Endothelial cell (in vitro differentiated cells): ENCODE measurements at regions not wholly inside any gene's neighbourhood (a gene's known extent, or its start where the extent isn't known, plus 50 kb on each side); places are given as distances from the start of the nearest gene placed in this dataset.
A peak's percentile ranks its signal among the peaks of the same experiment; 100 is the strongest.

Experiments
- DNase-seq: peaks from one replicate; pipeline ENCODE4 v3.0.0; 2021; ENCODE audit warnings: low spot score
- H3K27ac Mint-ChIP-seq: one replicate; pipeline ENCODE4 v1.8.0; 2021; ENCODE audit warnings: mixed read lengths, inconsistent platforms; ENCODE audit not compliant: unreplicated experiment
- H3K27me3 Mint-ChIP-seq: one replicate; pipeline ENCODE4 v1.8.0; 2021; ENCODE audit warnings: mild to moderate bottlenecking, moderate library complexity, mixed read lengths, inconsistent platforms; ENCODE audit not compliant: unreplicated experiment
- H3K36me3 Mint-ChIP-seq: one replicate; pipeline ENCODE4 v1.8.0; 2021; ENCODE audit warnings: mild to moderate bottlenecking, low read depth, mixed read lengths, inconsistent platforms; ENCODE audit not compliant: unreplicated experiment
- H3K4me1 Mint-ChIP-seq: one replicate; pipeline ENCODE4 v1.8.0; 2021; ENCODE audit warnings: mild to moderate bottlenecking, mixed read lengths, inconsistent platforms; ENCODE audit not compliant: unreplicated experiment
- H3K4me3 Mint-ChIP-seq: one replicate; pipeline ENCODE4 v1.8.0; 2021; ENCODE audit warnings: mild to moderate bottlenecking, mixed read lengths, inconsistent platforms; ENCODE audit not compliant: unreplicated experiment
- H3K9me3 Mint-ChIP-seq: one replicate; pipeline ENCODE4 v1.8.0; 2021; ENCODE audit warnings: mixed read lengths, inconsistent platforms; ENCODE audit not compliant: unreplicated experiment
- TF ChIP-seq, protein P1 (sequence below): fragments of 200-600 bp; sonication (generic); IDR thresholded peaks from one replicate; pipeline ENCODE4 v1.5.0; 2021; ENCODE audit warnings: antibody characterized with exemption; ENCODE audit not compliant: unreplicated experiment

DNA sequence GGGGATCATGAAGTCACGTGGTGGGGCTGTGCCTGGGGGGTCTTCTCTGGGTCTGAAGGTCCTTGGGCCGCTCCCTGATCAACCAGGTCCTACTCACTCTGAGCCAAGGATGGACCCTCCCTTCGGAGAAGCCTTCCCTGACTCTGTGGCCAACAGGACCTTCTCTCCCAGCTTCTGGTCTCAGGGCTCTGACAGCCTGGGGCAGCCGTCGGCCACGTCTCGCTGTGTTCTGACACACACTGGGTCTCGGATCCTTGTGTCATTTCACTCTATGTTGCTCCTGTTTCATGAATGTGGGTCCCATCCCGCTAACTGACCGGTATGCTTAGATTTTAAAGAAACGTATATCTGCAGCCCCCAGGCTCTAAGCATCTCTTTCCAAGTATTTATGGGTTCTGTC, 256.1 kb downstream of the ENGASE start:
- TF ChIP-seq, protein P1, sequence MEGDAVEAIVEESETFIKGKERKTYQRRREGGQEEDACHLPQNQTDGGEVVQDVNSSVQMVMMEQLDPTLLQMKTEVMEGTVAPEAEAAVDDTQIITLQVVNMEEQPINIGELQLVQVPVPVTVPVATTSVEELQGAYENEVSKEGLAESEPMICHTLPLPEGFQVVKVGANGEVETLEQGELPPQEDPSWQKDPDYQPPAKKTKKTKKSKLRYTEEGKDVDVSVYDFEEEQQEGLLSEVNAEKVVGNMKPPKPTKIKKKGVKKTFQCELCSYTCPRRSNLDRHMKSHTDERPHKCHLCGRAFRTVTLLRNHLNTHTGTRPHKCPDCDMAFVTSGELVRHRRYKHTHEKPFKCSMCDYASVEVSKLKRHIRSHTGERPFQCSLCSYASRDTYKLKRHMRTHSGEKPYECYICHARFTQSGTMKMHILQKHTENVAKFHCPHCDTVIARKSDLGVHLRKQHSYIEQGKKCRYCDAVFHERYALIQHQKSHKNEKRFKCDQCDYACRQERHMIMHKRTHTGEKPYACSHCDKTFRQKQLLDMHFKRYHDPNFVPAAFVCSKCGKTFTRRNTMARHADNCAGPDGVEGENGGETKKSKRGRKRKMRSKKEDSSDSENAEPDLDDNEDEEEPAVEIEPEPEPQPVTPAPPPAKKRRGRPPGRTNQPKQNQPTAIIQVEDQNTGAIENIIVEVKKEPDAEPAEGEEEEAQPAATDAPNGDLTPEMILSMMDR: no peak
- no peak for DNase-seq
- Mint-ChIP-seq H3K27ac (peak overlapping the region; percentile 22), H3K4me1 (peaks cover 10% of the 10 kb centered on the region), H3K27me3 (peaks cover 15% of the 10 kb centered on the region), H3K4me3 (no peak overlapping the region), H3K9me3 (no peaks in the 10 kb centered on the region), H3K36me3 (no peaks in the 10 kb centered on the region)

DNA sequence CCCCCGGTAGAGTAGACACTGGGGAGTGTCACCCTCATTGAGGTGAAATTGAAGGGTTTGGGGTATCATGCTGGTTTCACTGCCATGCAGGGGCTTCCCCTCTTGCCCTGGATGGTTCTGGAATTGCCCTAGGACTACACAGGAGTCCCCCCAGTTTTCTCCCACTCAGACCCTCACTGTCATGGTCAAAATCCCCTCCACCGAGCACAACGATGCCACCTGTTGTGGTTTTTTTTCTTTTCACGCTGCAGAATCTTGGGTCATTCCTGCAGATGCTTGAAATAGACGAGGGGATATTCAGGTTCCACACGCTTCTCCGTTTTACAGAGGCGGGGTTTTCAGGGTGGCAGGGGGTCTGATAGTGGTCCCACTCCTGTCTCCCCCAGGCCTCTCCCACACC, 255.6 kb downstream of the ENGASE start:
- no peaks in the 10 kb centered on the region for H3K36me3 Mint-ChIP-seq
- no peak overlapping the region for H3K27ac Mint-ChIP-seq
- no peaks in the 10 kb centered on the region for H3K9me3 Mint-ChIP-seq
- peaks cover 15% of the 10 kb centered on the region for H3K27me3 Mint-ChIP-seq
- TF ChIP-seq, protein P1: no peak
- H3K4me1 Mint-ChIP-seq: peaks cover 10% of the 10 kb centered on the region
- DNase-seq: no peak
- H3K4me3 Mint-ChIP-seq: no peak overlapping the region

DNA sequence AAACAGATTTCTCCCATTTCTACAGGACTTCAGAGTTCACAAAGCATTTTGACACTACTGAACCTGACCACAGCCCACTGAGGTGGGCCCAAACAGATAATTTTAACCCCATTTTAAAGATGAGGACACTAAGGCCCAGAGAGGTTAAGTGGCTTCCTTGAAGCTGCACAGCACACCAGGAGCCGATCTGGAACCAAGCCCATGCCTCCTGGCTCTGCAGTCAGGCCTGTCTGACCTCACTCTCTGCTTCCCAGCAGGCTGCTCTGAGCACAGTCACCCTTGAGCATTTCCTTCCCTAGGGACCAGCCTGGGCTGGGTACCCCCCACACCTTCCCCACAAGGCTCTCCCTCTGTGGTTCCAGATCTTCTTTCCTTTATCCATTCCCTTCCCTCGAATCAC, 252.2 kb downstream of the ENGASE start:
- Mint-ChIP-seq H3K27ac (no peak overlapping the region), H3K9me3 (no peaks in the 10 kb centered on the region), H3K4me3 (no peak overlapping the region), H3K36me3 (no peaks in the 10 kb centered on the region), H3K4me1 (peaks cover 7% of the 10 kb centered on the region), H3K27me3 (peaks cover 13% of the 10 kb centered on the region)
- DNase-seq: no peak
- TF ChIP-seq, protein P1: no peak

DNA sequence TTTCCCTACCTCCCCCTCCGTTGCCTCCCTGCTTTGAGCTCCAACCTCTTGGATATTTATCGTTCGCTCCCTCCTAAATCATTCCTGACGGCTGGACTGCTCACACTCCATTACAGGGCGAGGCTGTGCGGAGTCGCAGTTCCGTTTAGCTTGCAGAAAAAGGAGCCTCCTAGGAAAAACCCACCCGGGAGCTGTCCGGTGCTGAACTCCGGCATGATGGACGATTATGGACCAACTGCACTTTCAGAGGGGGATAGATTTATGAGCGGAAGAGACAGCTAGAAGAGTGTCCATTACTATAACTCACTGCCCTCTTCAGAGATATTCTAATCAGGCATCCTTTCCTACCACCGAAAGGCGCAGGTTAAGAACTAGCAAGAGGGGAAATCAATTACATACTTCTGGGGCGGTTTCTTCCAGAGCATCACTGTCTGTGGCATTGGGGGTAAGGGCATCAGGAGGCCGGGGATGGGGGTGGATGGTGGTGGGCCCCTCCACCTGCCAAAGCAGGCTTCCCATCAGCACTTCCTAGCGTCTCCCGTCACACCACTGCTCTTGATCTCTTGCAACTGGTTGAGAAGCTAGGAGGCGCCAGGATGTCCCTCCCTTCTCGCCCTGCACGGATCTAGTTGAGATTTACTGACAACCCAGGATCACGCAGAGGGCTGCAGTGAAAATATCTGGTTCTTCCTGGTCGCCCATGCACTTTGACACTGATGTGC, 251.2 kb downstream of the ENGASE start:
- peak; percentile 63 for DNase-seq
- no peak overlapping the region for H3K4me3 Mint-ChIP-seq
- H3K36me3 Mint-ChIP-seq: no peaks in the 10 kb centered on the region
- peaks cover 9% of the 10 kb centered on the region for H3K27me3 Mint-ChIP-seq
- no peaks in the 10 kb centered on the region for H3K4me1 Mint-ChIP-seq
- no peak overlapping the region for H3K27ac Mint-ChIP-seq
- H3K9me3 Mint-ChIP-seq: no peaks in the 10 kb centered on the region
- TF ChIP-seq, protein P1: no peak

DNA sequence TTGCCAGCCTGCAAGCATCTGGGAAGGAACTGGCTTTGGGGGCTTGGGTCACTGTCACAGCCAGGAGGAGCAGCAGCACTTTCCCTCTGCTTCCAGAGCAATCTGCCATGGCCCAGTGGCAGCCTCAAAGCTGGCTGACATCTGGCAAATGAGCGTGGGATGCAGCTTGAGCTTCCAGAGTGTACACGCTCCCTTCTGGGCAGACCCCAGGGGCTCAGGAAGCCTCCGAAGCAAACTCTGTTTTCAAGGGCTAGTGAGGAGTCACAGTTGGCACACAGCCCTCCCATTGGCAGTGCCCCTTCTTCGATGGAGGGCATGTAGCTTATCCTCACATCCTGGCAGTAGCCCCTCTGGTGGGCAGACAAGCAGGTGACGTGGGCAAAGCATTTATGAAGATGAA, 249.6 kb downstream of the ENGASE start:
- TF ChIP-seq, protein P1: no peak
- Mint-ChIP-seq H3K4me1 (peaks cover 7% of the 10 kb centered on the region), H3K27me3 (peaks cover 8% of the 10 kb centered on the region), H3K4me3 (no peak overlapping the region), H3K27ac (no peak overlapping the region), H3K36me3 (no peaks in the 10 kb centered on the region), H3K9me3 (no peaks in the 10 kb centered on the region)
- DNase-seq: no peak
